ENCODE measurements at regions not wholly inside any gene's neighbourhood (a gene's known extent, or its start where the extent isn't known, plus 50 kb on each side); places are given as distances from the start of the nearest gene placed in this dataset.
A peak's percentile ranks its signal among the peaks of the same experiment; 100 is the strongest.

DNA sequence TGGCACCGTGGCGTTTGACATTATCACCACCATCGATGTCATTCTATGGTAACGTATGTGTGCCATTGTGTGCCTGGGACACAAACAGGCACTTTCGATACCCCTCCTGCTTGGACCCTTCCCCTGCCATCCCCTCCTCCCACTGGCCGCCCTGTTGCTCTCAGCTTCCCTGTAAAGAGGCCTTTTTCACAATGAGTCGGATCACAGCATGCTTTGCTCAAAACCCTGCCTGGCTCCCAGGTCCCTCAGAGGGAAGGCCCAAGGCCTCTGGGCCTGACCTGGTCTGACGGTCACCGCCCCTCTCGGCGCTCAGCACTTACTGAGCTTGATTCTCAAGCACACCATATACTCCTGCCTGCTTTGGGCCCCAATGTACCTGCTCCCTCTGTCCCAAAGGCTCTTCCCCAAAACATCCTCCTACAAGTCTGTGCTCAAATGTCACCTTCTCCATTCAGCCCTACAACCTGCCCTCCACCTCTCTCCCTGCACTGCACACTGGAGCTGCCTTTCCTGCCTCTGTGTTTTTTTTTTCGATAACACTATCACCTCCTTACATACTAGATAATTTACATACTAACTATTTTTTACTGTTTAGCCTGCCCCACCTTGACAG, 303.8 kb downstream of the SOX9 start:
- H3K27ac ChIP-seq = peak overlapping the region; percentile 92 to 94
- H3K4me3 ChIP-seq = no peak overlapping the region
- ChIA-PET POLR2A (no interaction called here), CTCF (interaction anchor here (1.0 to 2.0 kb wide), 3 partner anchors 20 to 116 kb away, joined by 3 to 7 read pairs (median 4); no protein-coding TSS in a partner anchor)
- 96% methylated on average over 12 of the region's 12 CpGs for WGBS (ENCODE audit: missing lambda C conversion rate)
- FAIRE-seq (no peak), DNase-seq (ENCODE audit: low read depth in 1 of 2, low spot score in 1 of 2) (no peak), ATAC-seq (no peak)
- TF ChIP-seq, protein P1, sequence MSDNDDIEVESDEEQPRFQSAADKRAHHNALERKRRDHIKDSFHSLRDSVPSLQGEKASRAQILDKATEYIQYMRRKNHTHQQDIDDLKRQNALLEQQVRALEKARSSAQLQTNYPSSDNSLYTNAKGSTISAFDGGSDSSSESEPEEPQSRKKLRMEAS (IDR thresholded peaks at IDR 0.05) = no peak
- TF ChIP-seq MAZ (IDR thresholded peaks at IDR 0.05; ENCODE audit: borderline replicate concordance, low read depth, low read length) (no peak), CHD4 (IDR thresholded peaks at IDR 0.05; ENCODE audit: borderline replicate concordance) (no peak), FOXS1 (CRISPR knock-in tag; IDR thresholded peaks at IDR 0.05) (no peak), NPAS2 (CRISPR knock-in tag; IDR thresholded peaks at IDR 0.05; ENCODE audit: borderline replicate concordance) (no peak), SREBF2 (IDR thresholded peaks at IDR 0.05) (no peak), ATOH8 (CRISPR knock-in tag; IDR thresholded peaks at IDR 0.05; ENCODE audit: low read depth) (no peak), PHF8 (IDR thresholded peaks at IDR 0.05; ENCODE audit: borderline replicate concordance, low read depth) (no peak), RFX5 (IDR thresholded peaks at IDR 0.05) (no peak), BCL3 (IDR thresholded peaks at IDR 0.05) (no peak), CEBPB (IDR thresholded peaks at IDR 0.05) (no peak), HDAC2 (IDR thresholded peaks at IDR 0.05) (no peak), KDM5A (IDR thresholded peaks at IDR 0.05) (no peak), MYC (IDR thresholded peaks at IDR 0.05; ENCODE audit: borderline replicate concordance, low read length) (no peak)
- TF ChIP-seq, protein P2, sequence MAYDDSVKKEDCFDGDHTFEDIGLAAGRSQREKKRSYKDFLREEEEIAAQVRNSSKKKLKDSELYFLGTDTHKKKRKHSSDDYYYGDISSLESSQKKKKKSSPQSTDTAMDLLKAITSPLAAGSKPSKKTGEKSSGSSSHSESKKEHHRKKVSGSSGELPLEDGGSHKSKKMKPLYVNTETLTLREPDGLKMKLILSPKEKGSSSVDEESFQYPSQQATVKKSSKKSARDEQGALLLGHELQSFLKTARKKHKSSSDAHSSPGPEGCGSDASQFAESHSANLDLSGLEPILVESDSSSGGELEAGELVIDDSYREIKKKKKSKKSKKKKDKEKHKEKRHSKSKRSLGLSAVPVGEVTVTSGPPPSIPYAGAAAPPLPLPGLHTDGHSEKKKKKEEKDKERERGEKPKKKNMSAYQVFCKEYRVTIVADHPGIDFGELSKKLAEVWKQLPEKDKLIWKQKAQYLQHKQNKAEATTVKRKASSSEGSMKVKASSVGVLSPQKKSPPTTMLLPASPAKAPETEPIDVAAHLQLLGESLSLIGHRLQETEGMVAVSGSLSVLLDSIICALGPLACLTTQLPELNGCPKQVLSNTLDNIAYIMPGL (CRISPR knock-in tag; IDR thresholded peaks at IDR 0.05; ENCODE audit: borderline replicate concordance) = no peak
- TF ChIP-seq, protein P3, sequence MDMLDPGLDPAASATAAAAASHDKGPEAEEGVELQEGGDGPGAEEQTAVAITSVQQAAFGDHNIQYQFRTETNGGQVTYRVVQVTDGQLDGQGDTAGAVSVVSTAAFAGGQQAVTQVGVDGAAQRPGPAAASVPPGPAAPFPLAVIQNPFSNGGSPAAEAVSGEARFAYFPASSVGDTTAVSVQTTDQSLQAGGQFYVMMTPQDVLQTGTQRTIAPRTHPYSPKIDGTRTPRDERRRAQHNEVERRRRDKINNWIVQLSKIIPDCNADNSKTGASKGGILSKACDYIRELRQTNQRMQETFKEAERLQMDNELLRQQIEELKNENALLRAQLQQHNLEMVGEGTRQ (IDR thresholded peaks at IDR 0.05) = no peak
- TF ChIP-seq, protein P4, sequence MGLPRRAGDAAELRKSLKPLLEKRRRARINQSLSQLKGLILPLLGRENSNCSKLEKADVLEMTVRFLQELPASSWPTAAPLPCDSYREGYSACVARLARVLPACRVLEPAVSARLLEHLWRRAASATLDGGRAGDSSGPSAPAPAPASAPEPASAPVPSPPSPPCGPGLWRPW (IDR thresholded peaks at IDR 0.05) = no peak
- no peak overlapping the region for H3K4me2 ChIP-seq
- H3K4me1 ChIP-seq = peaks cover 96% of the 10 kb centered on the region
- H3K9me3 ChIP-seq = no peaks in the 10 kb centered on the region

DNA sequence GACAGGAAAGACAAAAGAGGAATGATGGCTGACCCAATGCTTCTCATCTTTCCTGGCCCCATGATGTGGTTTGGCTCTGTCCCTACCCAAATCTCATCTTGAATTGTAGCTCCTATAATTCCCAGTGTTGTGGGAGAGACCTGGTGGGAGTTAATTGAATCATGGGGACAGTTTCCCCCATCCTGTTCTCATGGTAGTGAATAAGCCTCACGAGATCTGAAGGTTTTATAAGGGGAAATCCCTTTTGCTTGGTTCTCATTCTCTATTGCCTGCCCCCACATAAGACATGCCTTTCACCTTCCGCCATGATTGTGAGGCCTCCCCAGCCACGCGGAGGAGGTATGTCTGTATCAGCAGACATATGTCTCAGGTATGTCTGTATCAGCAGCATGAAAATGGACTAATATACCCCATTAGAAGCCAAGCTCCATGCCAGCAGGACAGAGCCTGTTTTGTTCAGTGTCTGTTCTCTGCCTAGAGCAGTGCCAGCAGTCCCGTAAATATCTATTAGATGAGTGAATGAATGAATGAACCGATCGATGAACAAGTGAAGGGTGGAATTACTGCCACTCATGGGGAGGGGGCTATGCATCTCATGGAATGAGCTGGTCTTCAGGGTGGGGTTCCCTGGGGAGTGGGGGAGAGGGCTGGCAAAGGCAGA, 304.4 kb downstream of the SOX9 start:
- FAIRE-seq (no peak), DNase-seq (ENCODE audit: low read depth in 1 of 2, low spot score in 1 of 2) (no peak), ATAC-seq (no peak)
- peak overlapping the region; percentile 92 to 94 for H3K27ac ChIP-seq
- TF ChIP-seq NFE2L2 (conservative IDR thresholded peaks at IDR 0.05; ENCODE audit: low read length) (no peak), ZFP36 (IDR thresholded peaks at IDR 0.05; ENCODE audit: borderline replicate concordance, partially characterized antibody) (no peak), MAZ (IDR thresholded peaks at IDR 0.05; ENCODE audit: borderline replicate concordance, low read depth, low read length) (no peak), SMC3 (IDR thresholded peaks at IDR 0.05) (no peak), KDM1A (IDR thresholded peaks at IDR 0.05; ENCODE audit: low read depth) (no peak), EHMT2 (IDR thresholded peaks at IDR 0.05; ENCODE audit: low read depth) (no peak)
- TF ChIP-seq, protein P2 (CRISPR knock-in tag; IDR thresholded peaks at IDR 0.05; ENCODE audit: borderline replicate concordance) = no peak
- POLR2A ChIA-PET = no interaction called here
- CTCF ChIA-PET = interaction anchor here (1.0 to 2.0 kb wide), 4 partner anchors 9 to 115 kb away, joined by 3 to 7 read pairs (median 4); no protein-coding TSS in a partner anchor
- no peaks in the 10 kb centered on the region for H3K9me3 ChIP-seq
- H3K4me2 ChIP-seq = peak overlapping the region; percentile 17; the same call in 2 of the 3 replicates
- 93% methylated on average over 7 of the region's 7 CpGs for WGBS (ENCODE audit: missing lambda C conversion rate)
- H3K4me1 ChIP-seq = peaks cover 96% of the 10 kb centered on the region
- H3K4me3 ChIP-seq = no peak overlapping the region
